ENCODE measurements at regions not wholly inside any gene's neighbourhood (a gene's known extent, or its start where the extent isn't known, plus 50 kb on each side); places are given as distances from the start of the nearest gene placed in this dataset.

GRCh38 chr7:145269418-145270161 lies 433.7 kb upstream of the TPK1 start:
- no peak for DNase-seq (ENCODE audit: low spot score)

- no peak for DNase-seq (ENCODE audit: low spot score)
These were observed 429.3 kb upstream of the TPK1 start for GRCh38 chr7:145265180-145265579.

DNA sequence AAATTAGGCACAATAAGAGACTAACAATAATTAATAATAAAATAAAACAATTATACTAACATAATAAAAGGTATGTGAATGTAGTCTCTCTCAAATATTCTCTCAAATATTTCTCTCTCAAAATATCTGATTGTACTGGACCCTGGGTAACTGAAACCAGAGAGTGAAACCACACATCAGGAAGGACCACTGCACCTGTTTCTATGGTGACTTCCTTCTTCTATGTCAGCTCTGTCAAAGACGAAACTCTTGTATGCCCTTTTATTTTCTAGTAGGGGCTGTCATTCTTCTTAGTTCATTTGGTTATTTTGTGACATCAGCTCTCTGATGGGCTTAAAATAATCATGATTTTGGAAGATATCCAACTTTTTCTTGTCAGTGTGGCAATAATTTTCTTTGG lies 428.0 kb upstream of the TPK1 start:
- no peak for DNase-seq (ENCODE audit: low spot score)

GRCh38 chr7:145252031-145252430 lies 416.2 kb upstream of the TPK1 start:
- no peak for DNase-seq (ENCODE audit: low spot score)

DNA sequence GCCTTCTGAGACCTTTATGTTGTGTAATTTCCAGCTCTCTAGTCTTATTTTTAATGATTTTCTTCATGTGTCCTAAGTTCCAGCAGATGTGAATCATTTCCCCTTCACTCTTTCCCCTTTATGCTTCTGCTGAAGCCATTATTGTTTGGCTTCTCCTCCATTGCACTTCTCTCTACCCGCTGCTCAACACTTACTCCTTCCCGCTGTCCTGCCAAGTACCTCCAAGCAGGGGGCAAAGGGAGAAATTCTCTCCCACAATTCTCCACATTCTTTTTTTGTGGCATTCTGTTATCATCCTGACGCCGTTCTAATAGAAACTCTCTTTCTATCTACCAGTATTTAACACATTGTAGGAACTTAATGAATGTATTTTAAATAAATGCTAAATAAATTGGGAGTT lies 388.9 kb upstream of the TPK1 start:
- DNase-seq (ENCODE audit: low spot score): no peak

GRCh38 chr7:145219461-145219860 lies 383.6 kb upstream of the TPK1 start:
- no peak for DNase-seq (ENCODE audit: low spot score)

GRCh38 chr7:145216866-145217265 lies 381.0 kb upstream of the TPK1 start:
- no peak for DNase-seq (ENCODE audit: low spot score)

DNA sequence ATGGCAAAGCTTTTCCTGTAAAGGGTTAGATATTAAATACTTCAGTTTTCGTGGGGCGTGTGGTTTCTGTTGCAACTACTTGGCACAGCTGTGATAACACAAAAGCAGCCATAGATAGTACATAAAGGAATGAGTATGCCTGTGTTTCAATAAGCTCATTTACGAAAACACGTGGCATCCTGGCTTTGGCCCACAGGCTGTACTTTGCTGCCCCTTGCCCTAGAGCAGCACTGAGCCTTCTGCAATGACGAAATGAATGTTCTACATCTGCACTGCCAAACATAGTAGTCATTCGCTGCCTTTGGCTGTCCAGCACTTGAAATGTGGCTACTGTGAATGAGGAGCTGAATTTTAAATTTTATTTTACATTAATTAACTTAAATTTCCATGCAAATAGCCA lies 376.2 kb upstream of the TPK1 start:
- no peak for DNase-seq (ENCODE audit: low spot score)

GRCh38 chr7:145211211-145211610 lies 375.4 kb upstream of the TPK1 start:
- no peak for DNase-seq (ENCODE audit: low spot score)

- no peak for DNase-seq (ENCODE audit: low spot score)
These were observed 358.1 kb upstream of the TPK1 start for GRCh38 chr7:145193951-145194350.

- DNase-seq (ENCODE audit: low spot score): no peak
These were observed 349.1 kb upstream of the TPK1 start for GRCh38 chr7:145184956-145185355.

GRCh38 chr7:145183069-145183468 lies 347.2 kb upstream of the TPK1 start:
- DNase-seq (ENCODE audit: low spot score): no peak

GRCh38 chr7:145175366-145175765 lies 339.5 kb upstream of the TPK1 start:
- DNase-seq (ENCODE audit: low spot score): no peak

GRCh38 chr7:145169908-145170307 lies 334.1 kb upstream of the TPK1 start:
- no peak for DNase-seq (ENCODE audit: low spot score)

DNA sequence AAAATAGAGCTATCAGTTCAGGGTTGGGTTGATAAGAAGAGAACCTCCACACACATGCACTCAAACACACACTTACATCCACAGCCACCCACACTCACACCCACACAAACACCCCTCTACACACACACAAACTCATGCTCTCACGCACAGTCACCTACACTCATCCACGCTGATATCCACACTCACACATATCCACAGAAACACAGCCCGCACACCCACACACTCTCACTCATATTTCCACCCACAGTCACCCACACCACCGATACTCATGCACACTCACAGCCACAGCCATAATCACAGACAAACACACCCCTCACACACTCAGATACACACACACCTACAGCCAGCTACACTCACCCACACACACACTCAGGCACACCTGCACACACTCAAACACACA lies 333.0 kb upstream of the TPK1 start:
- no peak for DNase-seq (ENCODE audit: low spot score)

GRCh38 chr7:145168427-145168826 lies 332.6 kb upstream of the TPK1 start:
- no peak for DNase-seq (ENCODE audit: low spot score)

DNA sequence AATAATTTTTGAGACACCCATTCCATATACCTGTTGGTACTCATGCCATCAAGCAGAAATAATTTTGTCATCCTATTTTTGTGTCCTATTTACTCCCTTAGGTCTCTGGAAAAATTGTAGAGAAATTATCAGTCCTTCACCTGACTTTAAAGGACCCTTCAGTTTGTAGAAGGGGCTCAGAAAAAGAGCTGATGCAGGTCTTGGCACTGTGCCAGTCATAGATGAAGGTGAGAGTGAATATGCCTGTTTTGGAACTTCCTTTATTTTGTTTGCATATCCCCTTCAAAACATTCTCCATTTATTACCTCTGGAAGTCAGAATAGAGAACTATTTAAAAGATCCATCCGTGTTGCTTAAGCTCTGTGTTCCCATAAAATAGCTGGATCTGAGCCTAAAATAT lies 321.0 kb upstream of the TPK1 start:
- DNase-seq (ENCODE audit: low spot score): no peak

DNA sequence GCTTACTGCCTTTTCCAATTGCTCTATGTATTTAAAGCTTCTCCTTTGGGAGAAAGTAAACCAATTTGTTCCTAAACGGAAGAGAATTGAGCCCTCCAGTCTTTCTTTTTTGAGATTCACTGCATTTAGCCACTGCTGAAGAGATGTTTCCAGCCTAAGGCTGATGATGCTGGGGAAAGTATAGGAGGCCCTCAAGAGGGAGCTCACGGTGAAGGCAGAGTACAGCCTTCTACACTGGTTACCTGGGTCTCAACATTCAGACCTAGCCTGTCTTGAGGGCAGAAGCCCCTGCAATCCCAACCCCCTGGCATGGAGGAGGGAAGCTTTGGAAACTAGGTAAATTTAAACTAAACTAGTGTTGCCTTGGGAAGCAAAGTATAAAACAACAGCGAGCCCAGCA lies 316.7 kb upstream of the TPK1 start:
- no peak for DNase-seq (ENCODE audit: low spot score)

DNA sequence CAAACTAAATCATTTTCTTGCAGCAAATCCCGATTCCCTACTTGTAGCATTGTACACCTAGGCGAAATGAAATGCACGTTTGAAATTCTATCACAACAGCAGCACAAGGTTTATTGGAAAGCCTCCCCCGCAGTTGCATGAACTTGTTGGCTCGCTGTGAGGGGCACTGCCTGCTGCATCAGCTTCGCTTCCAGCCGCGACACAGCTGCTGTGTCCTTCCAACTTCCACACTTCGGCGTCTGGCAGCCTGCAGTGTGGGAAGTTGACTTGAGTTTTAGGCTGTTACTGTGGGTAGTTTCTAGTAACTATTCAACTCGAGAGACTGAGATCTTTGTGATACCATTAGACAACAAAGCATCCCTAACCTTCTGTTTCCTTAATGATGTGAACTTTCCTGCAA lies 315.8 kb upstream of the TPK1 start:
- no peak for DNase-seq (ENCODE audit: low spot score)

- no peak for DNase-seq (ENCODE audit: low spot score)
These were observed 312.0 kb upstream of the TPK1 start for GRCh38 chr7:145147865-145148264.

- DNase-seq (ENCODE audit: low spot score): no peak
These were observed 307.8 kb upstream of the TPK1 start for GRCh38 chr7:145143685-145144084.

DNA sequence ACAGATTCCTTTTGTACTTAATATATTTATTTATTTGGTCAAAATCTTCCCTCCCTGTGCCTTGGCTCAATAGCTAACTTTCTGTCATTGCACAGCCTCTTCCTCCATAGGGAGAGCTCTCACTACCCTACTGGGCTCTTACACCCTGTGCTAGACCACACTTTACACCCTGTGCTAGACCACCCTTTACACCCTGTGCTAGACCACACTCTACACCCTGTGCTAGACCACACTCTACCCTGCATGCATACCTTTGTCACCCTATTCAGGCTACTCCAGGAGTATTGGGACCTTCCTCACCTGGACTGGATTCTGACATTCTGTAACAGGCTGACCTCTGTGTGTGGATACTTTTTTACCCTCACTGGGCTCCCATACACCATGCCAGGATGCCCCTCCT lies 298.5 kb upstream of the TPK1 start:
- DNase-seq (ENCODE audit: low spot score): no peak

DNA sequence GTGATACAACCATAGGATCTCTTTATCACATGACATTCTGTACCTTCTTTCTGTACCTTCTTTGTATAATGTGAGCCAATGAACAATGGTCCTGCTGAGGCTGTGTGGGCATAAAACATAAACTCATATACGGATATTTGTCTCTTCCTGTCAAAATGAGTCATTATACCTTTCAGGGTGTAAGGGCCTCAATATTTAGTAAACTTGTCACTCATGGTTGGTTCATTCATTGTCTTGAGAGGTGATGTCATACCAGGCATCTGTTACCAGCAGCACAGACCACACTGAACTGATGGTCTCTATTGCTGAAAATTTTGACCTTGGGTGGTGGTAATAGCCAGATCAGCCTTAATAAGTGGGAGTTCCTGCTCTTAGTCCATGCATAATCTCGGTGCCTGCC lies 287.6 kb upstream of the TPK1 start:
- no peak for DNase-seq (ENCODE audit: low spot score)

GRCh38 chr7:145106001-145106400 lies 270.1 kb upstream of the TPK1 start:
- DNase-seq (ENCODE audit: low spot score): no peak

DNA sequence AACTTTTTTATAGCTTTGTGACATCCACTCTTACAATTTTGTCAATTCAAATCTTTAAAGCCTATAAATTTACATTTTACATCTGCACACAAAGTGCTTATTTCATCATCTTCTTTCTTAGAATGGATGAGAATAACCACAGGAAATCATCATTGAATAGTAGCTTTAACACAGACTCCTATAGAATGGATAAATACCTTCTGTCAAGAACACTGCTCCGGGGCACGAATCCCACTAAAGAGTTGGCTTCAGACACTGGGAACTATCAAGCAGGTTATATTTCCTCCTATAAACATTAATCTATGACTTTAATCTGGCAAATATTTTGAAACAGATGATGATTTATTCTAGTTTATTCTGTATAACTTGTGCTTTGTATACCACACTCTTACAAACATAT lies 269.7 kb upstream of the TPK1 start:
- DNase-seq (ENCODE audit: low spot score): no peak

All from cerebellar cortex (tissue), 1 donor.